Hepatocyte (in vitro differentiated cells): ENCODE measurements at regions not wholly inside any gene's neighbourhood (a gene's known extent, or its start where the extent isn't known, plus 50 kb on each side); places are given as distances from the start of the nearest gene placed in this dataset.

Source experiments
- DNase-seq: peaks from one replicate; pipeline ENCODE4 v3.0.0-alpha.2; 2016; ENCODE audit warnings: low spot score
- H2AFZ ChIP-seq: fragments of 200-600 bp; sonication (generic); 2 replicates; pipeline ENCODE4 v1.6.0; 2016; ENCODE audit warnings: antibody characterized with exemption, mild to moderate bottlenecking
- H3K27ac ChIP-seq: fragments of 200-600 bp; sonication (generic); 2 replicates; pipeline ENCODE4 v1.5.1; 2016; ENCODE audit warnings: mild to moderate bottlenecking
- H3K27me3 ChIP-seq: fragments of 200-600 bp; sonication (generic); 2 replicates; pipeline ENCODE4 v1.6.1; 2016
- H3K36me3 ChIP-seq: fragments of 200-600 bp; sonication (generic); replicated peaks from 2 replicates; pipeline ENCODE4 v1.5.1; 2016; ENCODE audit warnings: low read depth; ENCODE audit not compliant: insufficient read depth
- H3K4me1 ChIP-seq: fragments of 200-600 bp; sonication (generic); 2 replicates; pipeline ENCODE4 v1.5.1; 2016; ENCODE audit warnings: mild to moderate bottlenecking, moderate library complexity; ENCODE audit not compliant: insufficient read depth
- H3K4me2 ChIP-seq: fragments of 200-600 bp; sonication (generic); 2 replicates; pipeline ENCODE4 v1.6.0; 2016
- H3K4me3 ChIP-seq: fragments of 200-600 bp; sonication (generic); 2 replicates; pipeline ENCODE4 v1.5.1; 2016; ENCODE audit warnings: mild to moderate bottlenecking
- H3K79me2 ChIP-seq: fragments of 200-600 bp; sonication (generic); 2 replicates; pipeline ENCODE4 v1.6.0; 2017; ENCODE audit warnings: mild to moderate bottlenecking
- H3K9me2 ChIP-seq: fragments of 200-600 bp; sonication (generic); replicated peaks from 2 replicates; pipeline ENCODE4 v1.6.0; 2017; ENCODE audit warnings: mild to moderate bottlenecking; ENCODE audit not compliant: insufficient read depth
- H3K9me3 ChIP-seq: fragments of 200-600 bp; sonication (generic); 2 replicates; pipeline ENCODE4 v1.5.1; 2016; ENCODE audit warnings: low read depth, mild to moderate bottlenecking
- H4K20me1 ChIP-seq: fragments of 200-600 bp; sonication (generic); 2 replicates; pipeline ENCODE4 v1.6.0; 2016; ENCODE audit warnings: mild to moderate bottlenecking; ENCODE audit not compliant: insufficient read depth, poor library complexity, severe bottlenecking
- EZH2 ChIP-seq: fragments of 200-600 bp; sonication (generic); IDR thresholded peaks from 2 replicates; pipeline ENCODE4 v1.6.1; 2016; ENCODE audit warnings: antibody characterized with exemption, mild to moderate bottlenecking, borderline replicate concordance
- EZH2phosphoT487 ChIP-seq: fragments of 200-600 bp; sonication (generic); IDR thresholded peaks from one replicate; pipeline ENCODE4 v1.6.1; 2018; ENCODE audit warnings: antibody characterized with exemption, mild to moderate bottlenecking, low read depth, moderate library complexity; ENCODE audit not compliant: unreplicated experiment, severe bottlenecking
- WGBS: methylation state at CpG from one replicate; pipeline ENCODE4 v1.1.6; 2016; ENCODE audit warnings: low lambda C conversion rate; ENCODE audit errors: missing lambda C conversion rate; 5-methylcytosine and 5-hydroxymethylcytosine counted together
- TF ChIP-seq, protein P1 (sequence below): fragments of 200-600 bp; sonication (generic); IDR thresholded peaks from 2 replicates; pipeline ENCODE4 v1.5.1; 2016; ENCODE audit warnings: antibody characterized with exemption, mild to moderate bottlenecking; ENCODE audit not compliant: poor library complexity

DNA sequence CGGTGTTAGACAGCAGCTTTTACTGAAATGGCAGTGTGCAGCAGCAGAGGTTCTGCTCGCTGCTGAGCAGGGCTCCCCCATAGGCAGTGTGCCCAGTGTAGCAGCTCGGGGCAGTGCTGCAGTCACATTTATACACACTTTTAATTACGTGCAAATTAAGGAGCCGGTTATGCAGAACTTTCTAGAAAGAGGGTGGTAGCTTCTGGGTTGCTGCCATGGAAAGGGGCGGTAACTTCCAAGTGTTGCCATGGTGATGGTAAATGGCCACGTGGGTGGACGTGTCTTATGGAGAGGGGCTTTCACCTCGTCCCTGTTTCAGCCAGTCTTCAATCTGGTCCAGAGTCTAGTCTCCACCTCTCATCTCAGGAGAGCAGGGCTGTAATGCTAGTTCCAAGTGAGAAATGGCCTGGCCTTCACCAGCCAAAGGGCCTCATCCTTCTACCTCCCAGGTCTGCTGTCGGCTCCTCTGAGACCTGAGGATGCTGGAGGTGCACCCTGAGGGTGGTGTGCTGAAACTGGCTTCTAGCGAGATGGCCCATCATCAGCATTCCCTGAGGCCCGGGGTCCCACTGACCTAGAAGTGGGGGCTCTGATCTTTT lies 180.5 kb upstream of the PMEPA1 start:
- WGBS: 78% methylated on average over 12 of the region's 12 CpGs
- no peak overlapping the region for H3K4me2 ChIP-seq

GRCh38 chr20:57888591-57888990 lies 178.8 kb upstream of the PMEPA1 start:
- no peaks in the 10 kb centered on the region for H3K36me3 ChIP-seq
- H3K9me2 ChIP-seq: no peaks in the 10 kb centered on the region
- WGBS: 70% methylated on average over 5 of the region's 5 CpGs
- TF ChIP-seq EZH2 (no peak), EZH2phosphoT487 (no peak)
- TF ChIP-seq, protein P1, sequence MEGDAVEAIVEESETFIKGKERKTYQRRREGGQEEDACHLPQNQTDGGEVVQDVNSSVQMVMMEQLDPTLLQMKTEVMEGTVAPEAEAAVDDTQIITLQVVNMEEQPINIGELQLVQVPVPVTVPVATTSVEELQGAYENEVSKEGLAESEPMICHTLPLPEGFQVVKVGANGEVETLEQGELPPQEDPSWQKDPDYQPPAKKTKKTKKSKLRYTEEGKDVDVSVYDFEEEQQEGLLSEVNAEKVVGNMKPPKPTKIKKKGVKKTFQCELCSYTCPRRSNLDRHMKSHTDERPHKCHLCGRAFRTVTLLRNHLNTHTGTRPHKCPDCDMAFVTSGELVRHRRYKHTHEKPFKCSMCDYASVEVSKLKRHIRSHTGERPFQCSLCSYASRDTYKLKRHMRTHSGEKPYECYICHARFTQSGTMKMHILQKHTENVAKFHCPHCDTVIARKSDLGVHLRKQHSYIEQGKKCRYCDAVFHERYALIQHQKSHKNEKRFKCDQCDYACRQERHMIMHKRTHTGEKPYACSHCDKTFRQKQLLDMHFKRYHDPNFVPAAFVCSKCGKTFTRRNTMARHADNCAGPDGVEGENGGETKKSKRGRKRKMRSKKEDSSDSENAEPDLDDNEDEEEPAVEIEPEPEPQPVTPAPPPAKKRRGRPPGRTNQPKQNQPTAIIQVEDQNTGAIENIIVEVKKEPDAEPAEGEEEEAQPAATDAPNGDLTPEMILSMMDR: no peak
- no peaks in the 10 kb centered on the region for H3K4me1 ChIP-seq
- no peak overlapping the region for H3K4me3 ChIP-seq
- H3K9me3 ChIP-seq: no peaks in the 10 kb centered on the region
- no peak overlapping the region for H3K27ac ChIP-seq
- H3K4me2 ChIP-seq: no peak overlapping the region
- DNase-seq: no peak
- no peaks in the 10 kb centered on the region for H4K20me1 ChIP-seq
- no peaks in the 10 kb centered on the region for H3K79me2 ChIP-seq
- no peak overlapping the region for H2AFZ ChIP-seq
- H3K27me3 ChIP-seq: no peaks in the 10 kb centered on the region

More for the DNA sequence above, 180.5 kb upstream of the PMEPA1 start:
- TF ChIP-seq EZH2phosphoT487 (no peak), EZH2 (no peak)
- TF ChIP-seq, protein P1: no peak
- Histone ChIP-seq H3K36me3 (no peaks in the 10 kb centered on the region), H2AFZ (no peak overlapping the region), H3K4me1 (no peaks in the 10 kb centered on the region), H4K20me1 (no peaks in the 10 kb centered on the region), H3K9me2 (no peaks in the 10 kb centered on the region), H3K79me2 (no peaks in the 10 kb centered on the region), H3K9me3 (no peaks in the 10 kb centered on the region), H3K27ac (no peak overlapping the region), H3K4me3 (no peak overlapping the region), H3K27me3 (no peaks in the 10 kb centered on the region)
- DNase-seq: no peak

DNA sequence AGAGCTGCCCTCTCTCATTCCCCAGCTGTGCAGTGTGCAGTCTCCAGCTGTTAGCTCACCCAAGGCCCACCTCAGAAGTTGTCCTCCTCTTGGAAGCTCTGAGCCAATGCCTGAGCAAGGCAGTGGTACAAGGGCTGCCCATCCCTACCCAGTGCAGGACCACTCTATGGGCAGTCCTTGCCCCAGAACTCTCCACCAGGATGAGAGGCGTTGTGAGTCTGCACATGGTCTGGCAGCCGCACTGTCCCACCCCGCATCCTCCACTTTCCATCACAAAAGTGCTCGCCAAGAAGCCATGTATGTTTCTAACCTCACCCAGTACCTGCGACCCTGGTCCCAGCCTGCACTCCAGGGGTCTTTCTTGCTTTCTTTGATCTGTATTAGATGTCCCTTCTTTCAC lies 175.1 kb upstream of the PMEPA1 start:
- no peaks in the 10 kb centered on the region for H3K27me3 ChIP-seq
- no peak for DNase-seq
- no peaks in the 10 kb centered on the region for H3K9me2 ChIP-seq
- H3K79me2 ChIP-seq: no peaks in the 10 kb centered on the region
- no peak overlapping the region for H3K4me2 ChIP-seq
- peaks cover 8% of the 10 kb centered on the region for H3K4me1 ChIP-seq
- H3K9me3 ChIP-seq: no peaks in the 10 kb centered on the region
- no peak overlapping the region for H3K27ac ChIP-seq
- H2AFZ ChIP-seq: no peak overlapping the region
- no peaks in the 10 kb centered on the region for H4K20me1 ChIP-seq
- TF ChIP-seq, protein P1: no peak
- TF ChIP-seq EZH2 (no peak), EZH2phosphoT487 (no peak)
- no peaks in the 10 kb centered on the region for H3K36me3 ChIP-seq
- no peak overlapping the region for H3K4me3 ChIP-seq
- WGBS: 96% methylated on average over 5 of the region's 5 CpGs

- H3K36me3 ChIP-seq: no peaks in the 10 kb centered on the region
- no peaks in the 10 kb centered on the region for H3K79me2 ChIP-seq
- H3K9me3 ChIP-seq: no peaks in the 10 kb centered on the region
- TF ChIP-seq EZH2phosphoT487: no peak
- TF ChIP-seq, protein P1: no peak
- TF ChIP-seq EZH2: no peak
- H2AFZ ChIP-seq: no peak overlapping the region
- H3K4me2 ChIP-seq: no peak overlapping the region
- H3K4me3 ChIP-seq: no peak overlapping the region
- peaks cover 12% of the 10 kb centered on the region for H3K4me1 ChIP-seq
- no peaks in the 10 kb centered on the region for H4K20me1 ChIP-seq
- DNase-seq: no peak
- 93% methylated on average over 5 of the region's 5 CpGs for WGBS
- H3K27me3 ChIP-seq: no peaks in the 10 kb centered on the region
- no peak overlapping the region for H3K27ac ChIP-seq
- no peaks in the 10 kb centered on the region for H3K9me2 ChIP-seq
Observed at GRCh38 chr20:57883761-57884160, 173.9 kb upstream of the PMEPA1 start.
